SJCRH30 (cell line): ENCODE measurements at regions not wholly inside any gene's neighbourhood (a gene's known extent, or its start where the extent isn't known, plus 50 kb on each side); places are given as distances from the start of the nearest gene placed in this dataset.
A peak's percentile ranks its signal among the peaks of the same experiment; 100 is the strongest.

Source experiments
- DNase-seq, 2 experiments: peaks; one replicate each; pipeline ENCODE4 v3.0.0-alpha.2; 2015 to 2020
- H3K27ac ChIP-seq: fragments of 250-450 bp; sonication (Bioruptor Pico); 2 replicates; pipeline ENCODE4 v1.5.1; 2020; ENCODE audit warnings: mild to moderate bottlenecking, moderate library complexity
- H3K27me3 ChIP-seq: fragments of 250-450 bp; sonication (Bioruptor Pico); 2 replicates; pipeline ENCODE4 v1.5.1; 2020; ENCODE audit warnings: mild to moderate bottlenecking, moderate library complexity
- H3K36me3 ChIP-seq: fragments of 250-450 bp; sonication (Bioruptor Pico); 2 replicates; pipeline ENCODE4 v1.5.1; 2020; ENCODE audit warnings: mild to moderate bottlenecking, moderate library complexity
- H3K4me1 ChIP-seq: fragments of 250-450 bp; sonication (Bioruptor Pico); 2 replicates; pipeline ENCODE4 v1.5.1; 2020; ENCODE audit warnings: mild to moderate bottlenecking, moderate library complexity
- H3K4me3 ChIP-seq: fragments of 250-450 bp; sonication (Bioruptor Pico); 2 replicates; pipeline ENCODE4 v1.5.1; 2020; ENCODE audit warnings: mild to moderate bottlenecking, moderate library complexity
- H3K9me3 ChIP-seq: fragments of 250-450 bp; sonication (Bioruptor Pico); replicated peaks from 2 replicates; pipeline ENCODE4 v1.5.1; 2020; ENCODE audit warnings: mild to moderate bottlenecking, moderate library complexity

- H3K36me3 ChIP-seq, result no peaks in the 10 kb centered on the region
- DNase-seq, result no peak
Observed at GRCh38 chr1:82844447-82844846, 1043.7 kb downstream of the ADGRL2 start.

GRCh38 chr1:82843876-82844275 is 1043.1 kb downstream of the ADGRL2 start:
- no peak overlapping the region for H3K27ac ChIP-seq
- H3K4me3 ChIP-seq, result no peak overlapping the region
- DNase-seq, result no peak
- no peaks in the 10 kb centered on the region for H3K4me1 ChIP-seq
- no peaks in the 10 kb centered on the region for H3K27me3 ChIP-seq
- H3K36me3 ChIP-seq, result no peaks in the 10 kb centered on the region
- H3K9me3 ChIP-seq, result no peaks in the 10 kb centered on the region

More at GRCh38 chr1:82844447-82844846, 1043.7 kb downstream of the ADGRL2 start:
- Histone ChIP-seq H3K4me1 (no peaks in the 10 kb centered on the region), H3K27me3 (no peaks in the 10 kb centered on the region), H3K4me3 (no peak overlapping the region), H3K27ac (no peak overlapping the region), H3K9me3 (no peaks in the 10 kb centered on the region)

- Histone ChIP-seq H3K9me3 (no peaks in the 10 kb centered on the region), H3K27me3 (no peaks in the 10 kb centered on the region), H3K4me3 (no peak overlapping the region), H3K4me1 (no peaks in the 10 kb centered on the region), H3K36me3 (no peaks in the 10 kb centered on the region), H3K27ac (no peak overlapping the region)
- DNase-seq, result no peak
Observed at GRCh38 chr1:82840192-82840591, 1039.5 kb downstream of the ADGRL2 start.

GRCh38 chr1:82837766-82838465 is 1037.2 kb downstream of the ADGRL2 start:
- no peaks in the 10 kb centered on the region for H3K9me3 ChIP-seq
- H3K27me3 ChIP-seq, result no peaks in the 10 kb centered on the region
- no peak overlapping the region for H3K4me3 ChIP-seq
- no peaks in the 10 kb centered on the region for H3K36me3 ChIP-seq
- no peaks in the 10 kb centered on the region for H3K4me1 ChIP-seq
- no peak for DNase-seq
- no peak overlapping the region for H3K27ac ChIP-seq

- no peaks in the 10 kb centered on the region for H3K27me3 ChIP-seq
- H3K4me1 ChIP-seq, result no peaks in the 10 kb centered on the region
- no peak for DNase-seq
- no peaks in the 10 kb centered on the region for H3K9me3 ChIP-seq
- H3K36me3 ChIP-seq, result no peaks in the 10 kb centered on the region
- no peak overlapping the region for H3K27ac ChIP-seq
- no peak overlapping the region for H3K4me3 ChIP-seq
Observed at GRCh38 chr1:82836973-82837680, 1036.4 kb downstream of the ADGRL2 start.

GRCh38 chr1:82836213-82836972 is 1035.7 kb downstream of the ADGRL2 start:
- DNase-seq, result no peak
- no peak overlapping the region for H3K4me3 ChIP-seq
- no peaks in the 10 kb centered on the region for H3K4me1 ChIP-seq
- H3K27me3 ChIP-seq, result no peaks in the 10 kb centered on the region
- H3K36me3 ChIP-seq, result no peaks in the 10 kb centered on the region
- H3K27ac ChIP-seq, result no peak overlapping the region
- no peaks in the 10 kb centered on the region for H3K9me3 ChIP-seq

- Histone ChIP-seq H3K27me3 (no peaks in the 10 kb centered on the region), H3K27ac (no peak overlapping the region), H3K36me3 (no peaks in the 10 kb centered on the region), H3K9me3 (no peaks in the 10 kb centered on the region), H3K4me3 (no peak overlapping the region), H3K4me1 (no peaks in the 10 kb centered on the region)
- DNase-seq, result no peak
Observed at GRCh38 chr1:82830690-82831380, 1030.1 kb downstream of the ADGRL2 start.

GRCh38 chr1:82829527-82829926 is 1028.8 kb downstream of the ADGRL2 start:
- DNase-seq, result no peak
- H3K36me3 ChIP-seq, result no peaks in the 10 kb centered on the region
- H3K9me3 ChIP-seq, result no peaks in the 10 kb centered on the region
- H3K27ac ChIP-seq, result no peak overlapping the region
- H3K27me3 ChIP-seq, result no peaks in the 10 kb centered on the region
- no peaks in the 10 kb centered on the region for H3K4me1 ChIP-seq
- no peak overlapping the region for H3K4me3 ChIP-seq

GRCh38 chr1:82823876-82824275 is 1023.1 kb downstream of the ADGRL2 start:
- Histone ChIP-seq H3K27ac (no peak overlapping the region), H3K36me3 (no peaks in the 10 kb centered on the region), H3K27me3 (no peaks in the 10 kb centered on the region), H3K9me3 (no peaks in the 10 kb centered on the region), H3K4me1 (peaks cover 12% of the 10 kb centered on the region), H3K4me3 (no peak overlapping the region)
- no peak for DNase-seq

GRCh38 chr1:82820816-82821215 is 1020.1 kb downstream of the ADGRL2 start:
- Histone ChIP-seq H3K4me3 (no peak overlapping the region), H3K27me3 (no peaks in the 10 kb centered on the region), H3K4me1 (peaks cover 12% of the 10 kb centered on the region), H3K36me3 (no peaks in the 10 kb centered on the region), H3K27ac (peak overlapping the region; percentile 17; the same call in 1 of the 2 replicates), H3K9me3 (no peaks in the 10 kb centered on the region)
- DNase-seq, result peak; percentile 10 to 54

- H3K4me3 ChIP-seq, result no peak overlapping the region
- no peak overlapping the region for H3K27ac ChIP-seq
- H3K9me3 ChIP-seq, result no peaks in the 10 kb centered on the region
- H3K27me3 ChIP-seq, result no peaks in the 10 kb centered on the region
- H3K36me3 ChIP-seq, result no peaks in the 10 kb centered on the region
- DNase-seq, result no peak
- H3K4me1 ChIP-seq, result peaks cover 12% of the 10 kb centered on the region
Observed at GRCh38 chr1:82819234-82819633, 1018.5 kb downstream of the ADGRL2 start.

GRCh38 chr1:82818586-82818985 is 1017.9 kb downstream of the ADGRL2 start:
- no peaks in the 10 kb centered on the region for H3K27me3 ChIP-seq
- H3K36me3 ChIP-seq, result no peaks in the 10 kb centered on the region
- peaks cover 12% of the 10 kb centered on the region for H3K4me1 ChIP-seq
- no peak for DNase-seq
- H3K4me3 ChIP-seq, result no peak overlapping the region
- no peaks in the 10 kb centered on the region for H3K9me3 ChIP-seq
- H3K27ac ChIP-seq, result no peak overlapping the region

GRCh38 chr1:82813386-82813785 is 1012.7 kb downstream of the ADGRL2 start:
- no peaks in the 10 kb centered on the region for H3K36me3 ChIP-seq
- DNase-seq, result no peak

GRCh38 chr1:82810601-82811000 is 1009.9 kb downstream of the ADGRL2 start:
- H3K4me3 ChIP-seq, result no peak overlapping the region
- no peak overlapping the region for H3K27ac ChIP-seq
- H3K27me3 ChIP-seq, result no peaks in the 10 kb centered on the region
- no peaks in the 10 kb centered on the region for H3K4me1 ChIP-seq
- H3K9me3 ChIP-seq, result no peaks in the 10 kb centered on the region
- H3K36me3 ChIP-seq, result no peaks in the 10 kb centered on the region
- DNase-seq, result no peak

More at GRCh38 chr1:82813386-82813785, 1012.7 kb downstream of the ADGRL2 start:
- H3K4me1 ChIP-seq, result no peaks in the 10 kb centered on the region
- no peaks in the 10 kb centered on the region for H3K9me3 ChIP-seq
- no peak overlapping the region for H3K27ac ChIP-seq
- no peaks in the 10 kb centered on the region for H3K27me3 ChIP-seq
- H3K4me3 ChIP-seq, result no peak overlapping the region

- Histone ChIP-seq H3K9me3 (no peaks in the 10 kb centered on the region), H3K27ac (no peak overlapping the region), H3K27me3 (no peaks in the 10 kb centered on the region), H3K4me3 (no peak overlapping the region), H3K4me1 (no peaks in the 10 kb centered on the region), H3K36me3 (no peaks in the 10 kb centered on the region)
- no peak for DNase-seq
Observed at GRCh38 chr1:82807563-82807962, 1006.8 kb downstream of the ADGRL2 start.
